Gastrocnemius medialis (tissue), 4 donors: ENCODE measurements at regions not wholly inside any gene's neighbourhood (a gene's known extent, or its start where the extent isn't known, plus 50 kb on each side); places are given as distances from the start of the nearest gene placed in this dataset.

Experiments
- POLR2A ChIP-seq, 2 donors: fragments of 450-650 bp; IDR thresholded peaks; one replicate each; pipeline ENCODE4 v1.6.1; 2017; ENCODE audit warnings: antibody characterized with exemption in 2 of 2, mild to moderate bottlenecking in 2 of 2, moderate library complexity in 2 of 2
- TF ChIP-seq, protein P1 (sequence below), 5 experiments: fragments of 450-650 bp in 3 of 5; fragments of 200-600 bp in 2 of 5; sonication (generic) in 2 of 5; IDR thresholded peaks in 4 of 5; conservative IDR thresholded peaks in 1 of 5; 1 replicate in 4 of 5; 2 replicates in 1 of 5; pipeline ENCODE4 v1.5.1; 2016 to 2019; ENCODE audit warnings: antibody characterized with exemption in 5 of 5, mild to moderate bottlenecking in 3 of 5, moderate library complexity in 3 of 5

DNA sequence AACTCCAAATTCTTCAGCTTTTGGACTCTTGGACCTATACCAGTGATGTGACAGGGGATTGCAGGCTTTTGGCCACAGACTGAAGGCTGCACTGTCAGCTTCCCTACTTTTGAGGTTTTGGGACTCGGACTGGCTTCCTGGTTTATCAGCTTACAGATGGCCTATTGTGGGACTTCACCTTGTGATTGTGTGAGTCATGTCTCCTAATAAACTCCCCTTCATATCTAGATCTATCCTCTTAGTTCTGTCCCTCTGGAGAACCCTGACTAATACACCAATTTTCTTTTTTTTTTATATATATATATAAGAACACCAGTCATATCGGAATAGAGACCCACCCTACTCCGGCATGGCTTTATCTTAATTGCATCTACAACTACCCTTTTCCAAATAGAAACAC, 166.8 kb downstream of the ETV1 start:
- TF ChIP-seq, protein P1, sequence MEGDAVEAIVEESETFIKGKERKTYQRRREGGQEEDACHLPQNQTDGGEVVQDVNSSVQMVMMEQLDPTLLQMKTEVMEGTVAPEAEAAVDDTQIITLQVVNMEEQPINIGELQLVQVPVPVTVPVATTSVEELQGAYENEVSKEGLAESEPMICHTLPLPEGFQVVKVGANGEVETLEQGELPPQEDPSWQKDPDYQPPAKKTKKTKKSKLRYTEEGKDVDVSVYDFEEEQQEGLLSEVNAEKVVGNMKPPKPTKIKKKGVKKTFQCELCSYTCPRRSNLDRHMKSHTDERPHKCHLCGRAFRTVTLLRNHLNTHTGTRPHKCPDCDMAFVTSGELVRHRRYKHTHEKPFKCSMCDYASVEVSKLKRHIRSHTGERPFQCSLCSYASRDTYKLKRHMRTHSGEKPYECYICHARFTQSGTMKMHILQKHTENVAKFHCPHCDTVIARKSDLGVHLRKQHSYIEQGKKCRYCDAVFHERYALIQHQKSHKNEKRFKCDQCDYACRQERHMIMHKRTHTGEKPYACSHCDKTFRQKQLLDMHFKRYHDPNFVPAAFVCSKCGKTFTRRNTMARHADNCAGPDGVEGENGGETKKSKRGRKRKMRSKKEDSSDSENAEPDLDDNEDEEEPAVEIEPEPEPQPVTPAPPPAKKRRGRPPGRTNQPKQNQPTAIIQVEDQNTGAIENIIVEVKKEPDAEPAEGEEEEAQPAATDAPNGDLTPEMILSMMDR (IDR thresholded peaks at IDR 0.05 in 4 of 5, conservative IDR thresholded peaks at IDR 0.05 in 1 of 5), result no peak
- TF ChIP-seq POLR2A (IDR thresholded peaks at IDR 0.05), result no peak
